Astrocyte (in vitro differentiated cells and primary cell): ENCODE measurements at regions not wholly inside any gene's neighbourhood (a gene's known extent, or its start where the extent isn't known, plus 50 kb on each side); places are given as distances from the start of the nearest gene placed in this dataset.

Experiments
- CTCF ChIP-seq: IDR thresholded peaks from 2 replicates; pipeline ENCODE4 v1.5.1; 2011; ENCODE audit warnings: low read depth, mild to moderate bottlenecking, inconsistent platforms, low read length, moderate library complexity; ENCODE audit not compliant: insufficient read depth
- EZH2 ChIP-seq: IDR thresholded peaks from 2 replicates; pipeline ENCODE4 v1.6.1; 2012; ENCODE audit warnings: mild to moderate bottlenecking, low read length, inconsistent platforms; ENCODE audit not compliant: insufficient read depth

- TF ChIP-seq CTCF: no peak
- TF ChIP-seq EZH2: no peak
Observed at GRCh38 chr9:38176251-38176650, 107.2 kb upstream of the SHB start.
